Activated naive CD8-positive, alpha-beta T cell treated with anti-CD3 and anti-CD28 coated beads, Interleukin-2, amount 10 ng/mL, durations not matched to agents 7 days and 5 days (primary cell): ENCODE measurements at regions not wholly inside any gene's neighbourhood (a gene's known extent, or its start where the extent isn't known, plus 50 kb on each side); places are given as distances from the start of the nearest gene placed in this dataset.
"Not testable (repeated sequence)": the region's sequence is repeated elsewhere in the genome, so short reads cannot be mapped to it uniquely, and the experiment has no call there.

ENCODE experiments used
- ATAC-seq: fragments of 150-1000 bp; cut with Tn5 transposase; one replicate; pipeline ENCODE4 v1.10.0; 2021; ENCODE audit warnings: low read depth, moderate library complexity
- POLR2A ChIA-PET: fragments of 350-600 bp; sonication (Branson Sonifier 250); formaldehyde crosslinking; loops from one replicate; lab custom pipeline; 2021; ENCODE audit warnings: antibody characterized with exemption; lab: Charles Lee
- DNase-seq: peaks from one replicate; pipeline ENCODE4 v3.0.0; 2021
- H3K27ac Mint-ChIP-seq: one replicate; pipeline ENCODE4 v1.8.0; 2022; ENCODE audit warnings: mild to moderate bottlenecking, mixed read lengths
- H3K27me3 Mint-ChIP-seq: one replicate; pipeline ENCODE4 v1.8.0; 2022; ENCODE audit warnings: mild to moderate bottlenecking, moderate library complexity, mixed read lengths
- H3K36me3 Mint-ChIP-seq: one replicate; pipeline ENCODE4 v1.8.0; 2021; ENCODE audit warnings: mild to moderate bottlenecking, mixed read lengths
- H3K4me1 Mint-ChIP-seq: one replicate; pipeline ENCODE4 v1.8.0; 2021; ENCODE audit warnings: mixed read lengths
- H3K4me3 Mint-ChIP-seq: one replicate; pipeline ENCODE4 v1.8.0; 2022; ENCODE audit warnings: mild to moderate bottlenecking, moderate library complexity, mixed read lengths
- H3K9me3 Mint-ChIP-seq: one replicate; pipeline ENCODE4 v1.8.0; 2021; ENCODE audit warnings: mixed read lengths

DNA sequence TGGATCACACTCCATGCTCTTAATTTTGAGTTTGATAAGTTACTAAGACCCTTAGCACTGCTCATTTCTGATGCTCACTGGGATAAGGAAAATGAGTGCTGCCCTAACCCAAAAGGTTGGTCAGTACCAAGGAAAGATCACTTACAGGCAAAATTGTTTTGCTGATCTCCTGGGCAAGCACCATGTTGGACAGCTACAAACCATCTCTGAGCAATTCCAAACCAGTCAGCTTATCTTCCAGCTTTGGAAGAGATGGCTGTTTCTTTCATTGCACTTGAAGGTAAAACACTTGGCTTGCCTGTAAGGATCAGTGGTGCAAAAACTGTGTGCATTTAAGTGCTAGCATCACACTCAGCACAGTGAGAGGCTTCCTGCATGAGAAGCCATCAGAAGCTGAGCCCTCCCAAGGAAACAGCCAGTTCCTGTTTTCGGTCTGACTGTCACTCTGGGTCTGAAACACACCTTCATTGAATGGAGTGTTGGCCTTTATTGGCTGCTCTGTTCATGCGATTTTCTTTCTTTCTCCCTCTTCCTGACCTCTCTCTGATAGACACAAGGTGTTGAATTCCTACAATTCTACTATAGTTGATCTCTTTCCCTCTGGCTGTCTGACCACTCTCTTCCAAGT lies 126.4 kb upstream of the GHITM start:
- DNase-seq (no peak), ATAC-seq (no peak)
- Mint-ChIP-seq H3K27ac (no peak overlapping the region), H3K36me3 (no peaks in the 10 kb centered on the region), H3K4me1 (peaks cover 2% of the 10 kb centered on the region), H3K9me3 (no peaks in the 10 kb centered on the region), H3K27me3 (peaks cover 10% of the 10 kb centered on the region), H3K4me3 (no peak overlapping the region)
- POLR2A ChIA-PET: no interaction called here

DNA sequence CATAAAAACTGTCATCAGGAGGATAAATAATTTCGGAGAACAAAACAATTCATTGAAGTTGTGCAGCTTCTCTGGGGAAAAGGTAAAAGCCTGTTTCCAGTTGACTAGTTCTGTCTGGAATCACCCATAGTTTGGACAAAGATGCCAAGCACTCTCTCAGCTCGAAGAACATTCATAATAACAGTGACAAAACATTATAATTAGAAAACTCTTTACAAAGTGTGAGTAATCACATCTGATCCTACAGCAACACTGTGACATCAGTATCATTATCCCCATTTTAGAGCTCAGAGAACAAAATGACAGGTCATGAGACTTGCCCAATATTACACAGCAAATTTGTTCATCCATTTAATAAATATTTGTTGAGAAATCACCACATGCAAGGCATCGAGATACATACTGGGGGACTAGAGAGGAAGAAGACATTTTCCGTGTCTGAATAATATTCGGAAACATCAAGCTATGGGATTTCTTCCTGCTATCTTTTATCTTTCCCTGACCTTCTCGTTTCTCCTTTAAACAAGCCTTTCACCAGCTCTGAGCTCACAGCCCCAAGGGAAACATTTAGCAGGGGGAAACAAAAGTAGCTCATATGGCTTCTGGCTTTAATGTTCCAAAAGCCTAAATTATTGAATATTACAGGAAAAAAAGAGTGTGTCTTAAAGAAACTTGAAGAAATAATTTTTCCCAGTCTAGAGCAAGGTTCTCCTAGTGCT lies 123.3 kb upstream of the GHITM start:
- ATAC-seq: no peak
- Mint-ChIP-seq H3K36me3 (no peaks in the 10 kb centered on the region), H3K9me3 (no peaks in the 10 kb centered on the region), H3K27me3 (peaks cover 8% of the 10 kb centered on the region), H3K27ac (no peak overlapping the region), H3K4me1 (peaks cover 2% of the 10 kb centered on the region), H3K4me3 (no peak overlapping the region)
- POLR2A ChIA-PET: no interaction called here
- DNase-seq: no peak

DNA sequence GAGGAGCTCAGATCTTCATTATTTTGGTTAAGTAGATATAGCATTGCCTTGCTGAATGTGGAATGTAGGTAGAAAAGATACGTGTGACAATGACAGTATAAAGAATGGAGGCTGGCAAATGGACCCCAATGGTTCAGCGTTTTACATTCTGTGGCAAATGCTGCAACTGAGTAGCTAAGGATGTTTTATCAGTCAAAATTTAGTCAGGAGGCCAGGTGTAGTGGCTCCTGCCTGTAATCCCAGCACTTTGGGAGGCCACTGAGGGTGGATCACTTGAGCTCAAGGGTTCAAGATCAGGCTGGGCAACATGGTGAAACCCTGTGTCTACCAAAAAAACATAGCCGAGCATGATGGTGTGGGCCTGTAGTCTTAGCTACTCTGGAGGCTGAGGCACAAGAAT lies 120.5 kb upstream of the GHITM start:
- POLR2A ChIA-PET: no interaction called here
- H3K36me3 Mint-ChIP-seq: no peaks in the 10 kb centered on the region
- H3K4me3 Mint-ChIP-seq: no peak overlapping the region
- no peak for DNase-seq
- H3K27me3 Mint-ChIP-seq: peaks cover 6% of the 10 kb centered on the region
- H3K9me3 Mint-ChIP-seq: no peaks in the 10 kb centered on the region
- H3K27ac Mint-ChIP-seq: no peak overlapping the region
- ATAC-seq: no peak
- H3K4me1 Mint-ChIP-seq: no peaks in the 10 kb centered on the region

DNA sequence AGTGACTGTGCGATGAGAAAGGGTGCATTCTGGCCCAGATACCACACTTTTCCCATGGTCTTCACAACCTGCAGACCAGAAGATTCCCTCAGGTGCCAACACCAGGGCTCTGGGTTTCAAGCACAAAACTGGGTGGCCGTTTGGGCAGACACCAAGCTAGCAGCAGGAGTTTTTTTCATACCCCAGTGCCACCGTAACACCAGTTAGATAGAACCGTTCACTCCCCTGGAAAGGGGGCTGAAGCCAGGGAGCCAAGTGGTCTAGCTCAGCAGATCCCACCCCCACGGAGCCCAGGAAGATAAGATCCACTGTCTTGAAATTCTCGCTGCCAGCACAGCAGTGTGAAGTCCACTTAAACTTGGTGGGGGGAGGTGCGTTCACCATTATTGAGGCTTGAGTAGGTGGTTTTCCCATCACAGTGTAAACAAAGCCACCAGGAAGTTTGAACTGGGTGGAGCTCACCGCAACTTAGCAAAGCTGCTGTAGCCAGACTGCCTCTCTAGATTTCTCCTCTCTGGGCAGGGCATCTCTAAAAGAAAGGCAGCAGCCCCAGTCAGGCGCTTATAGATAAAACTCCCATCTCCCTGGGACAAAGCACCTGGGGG lies 119.4 kb upstream of the GHITM start:
- H3K36me3 Mint-ChIP-seq, DNase-seq, ATAC-seq, POLR2A ChIA-PET, H3K27me3 Mint-ChIP-seq, H3K4me1 Mint-ChIP-seq, H3K4me3 Mint-ChIP-seq, H3K27ac Mint-ChIP-seq, H3K9me3 Mint-ChIP-seq: not testable (repeated sequence)

DNA sequence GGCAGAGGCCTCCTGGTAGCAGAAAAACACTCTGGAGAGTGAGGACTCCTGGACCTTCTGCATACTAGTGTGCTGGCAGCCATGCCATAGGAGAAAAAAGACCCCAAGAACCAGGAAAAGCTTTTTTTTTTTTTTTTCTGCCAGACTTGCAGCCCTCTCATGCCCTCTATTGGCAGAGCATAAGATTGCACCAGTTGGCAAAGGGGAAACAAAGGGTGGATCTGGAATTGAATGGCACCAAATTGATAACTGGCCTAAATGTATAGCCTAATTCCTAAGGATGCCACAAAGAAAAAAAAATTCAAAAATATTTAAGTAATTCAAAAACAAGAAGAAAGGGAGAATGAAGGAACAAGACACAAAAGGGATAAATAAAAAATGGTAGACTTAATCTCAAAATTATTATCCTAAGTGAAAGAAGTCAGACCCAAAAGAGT lies 112.5 kb upstream of the GHITM start:
- no peak overlapping the region for H3K27ac Mint-ChIP-seq
- H3K36me3 Mint-ChIP-seq: no peaks in the 10 kb centered on the region
- ATAC-seq: no peak
- POLR2A ChIA-PET: no interaction called here
- H3K4me3 Mint-ChIP-seq: no peak overlapping the region
- H3K27me3 Mint-ChIP-seq: no peaks in the 10 kb centered on the region
- DNase-seq: no peak
- H3K4me1 Mint-ChIP-seq: no peaks in the 10 kb centered on the region
- no peaks in the 10 kb centered on the region for H3K9me3 Mint-ChIP-seq

DNA sequence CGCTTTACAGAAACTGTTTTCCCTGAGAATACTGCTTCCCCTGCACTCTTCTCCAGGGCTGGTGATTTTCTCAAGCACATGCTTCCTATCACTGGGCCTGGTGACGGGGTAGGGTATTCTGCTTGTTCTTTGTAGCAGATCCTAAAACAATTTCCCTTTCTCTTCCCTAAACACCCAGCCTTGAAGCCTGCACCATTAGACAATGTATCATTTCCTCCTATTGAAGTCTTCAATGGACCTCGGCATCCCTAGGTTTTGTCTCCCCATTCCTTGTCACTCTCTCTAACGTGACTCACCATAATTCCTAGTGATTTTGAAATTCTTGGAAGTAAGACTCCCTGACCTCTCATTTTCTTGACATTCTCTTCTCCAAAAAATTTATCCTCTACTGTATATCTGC lies 109.5 kb upstream of the GHITM start:
- Mint-ChIP-seq H3K27me3 (no peaks in the 10 kb centered on the region), H3K9me3 (no peaks in the 10 kb centered on the region), H3K27ac (no peak overlapping the region), H3K4me1 (no peaks in the 10 kb centered on the region), H3K4me3 (no peak overlapping the region), H3K36me3 (no peaks in the 10 kb centered on the region)
- no peak for DNase-seq
- no peak for ATAC-seq
- POLR2A ChIA-PET: no interaction called here

DNA sequence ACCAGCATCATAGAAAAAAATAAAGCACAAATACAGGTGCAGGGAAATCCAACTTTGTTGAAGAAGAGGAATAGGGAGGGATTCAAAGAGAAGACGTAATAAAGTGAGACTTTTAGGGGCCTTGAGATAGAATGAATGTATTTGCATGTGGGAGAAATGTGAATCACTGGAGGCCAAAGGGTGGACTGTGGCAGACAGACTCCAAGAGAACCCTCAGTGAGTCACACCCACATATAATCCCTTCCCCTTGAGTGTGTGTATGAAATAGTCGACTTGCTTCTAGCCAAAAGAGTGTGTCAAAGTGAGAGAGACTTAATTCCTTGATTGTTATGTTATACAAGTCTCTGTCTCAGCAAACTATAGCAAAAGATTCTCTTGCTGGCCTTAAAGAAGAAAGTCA lies 101.3 kb upstream of the GHITM start:
- H3K4me1 Mint-ChIP-seq: no peaks in the 10 kb centered on the region
- no peak overlapping the region for H3K27ac Mint-ChIP-seq
- no peak for ATAC-seq
- H3K27me3 Mint-ChIP-seq: peaks cover 8% of the 10 kb centered on the region
- H3K36me3 Mint-ChIP-seq: no peaks in the 10 kb centered on the region
- H3K9me3 Mint-ChIP-seq: no peaks in the 10 kb centered on the region
- DNase-seq: no peak
- POLR2A ChIA-PET: no interaction called here
- no peak overlapping the region for H3K4me3 Mint-ChIP-seq

DNA sequence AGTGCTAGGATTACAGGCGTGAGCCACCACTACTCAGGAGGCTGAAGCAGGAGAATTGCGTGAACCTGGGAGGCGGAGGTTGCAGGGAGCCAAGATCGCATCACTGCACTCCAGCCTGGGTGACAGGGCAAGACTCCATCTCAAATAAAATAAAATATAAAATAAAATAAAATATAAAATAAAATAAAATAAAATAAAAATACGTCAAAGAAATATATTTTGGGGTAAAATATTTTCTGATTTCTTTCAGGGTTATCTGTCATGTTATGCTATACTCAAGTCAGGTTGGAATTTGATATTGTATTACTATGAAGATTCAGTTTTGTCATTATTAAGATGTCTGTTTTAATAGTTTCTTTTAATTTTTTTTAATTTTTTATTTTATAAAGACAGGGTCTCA lies 99.4 kb upstream of the GHITM start:
- POLR2A ChIA-PET: no interaction called here
- peaks cover 8% of the 10 kb centered on the region for H3K27me3 Mint-ChIP-seq
- no peak overlapping the region for H3K4me3 Mint-ChIP-seq
- H3K4me1 Mint-ChIP-seq: no peaks in the 10 kb centered on the region
- no peaks in the 10 kb centered on the region for H3K36me3 Mint-ChIP-seq
- no peak overlapping the region for H3K27ac Mint-ChIP-seq
- DNase-seq: no peak
- no peak for ATAC-seq
- no peaks in the 10 kb centered on the region for H3K9me3 Mint-ChIP-seq

DNA sequence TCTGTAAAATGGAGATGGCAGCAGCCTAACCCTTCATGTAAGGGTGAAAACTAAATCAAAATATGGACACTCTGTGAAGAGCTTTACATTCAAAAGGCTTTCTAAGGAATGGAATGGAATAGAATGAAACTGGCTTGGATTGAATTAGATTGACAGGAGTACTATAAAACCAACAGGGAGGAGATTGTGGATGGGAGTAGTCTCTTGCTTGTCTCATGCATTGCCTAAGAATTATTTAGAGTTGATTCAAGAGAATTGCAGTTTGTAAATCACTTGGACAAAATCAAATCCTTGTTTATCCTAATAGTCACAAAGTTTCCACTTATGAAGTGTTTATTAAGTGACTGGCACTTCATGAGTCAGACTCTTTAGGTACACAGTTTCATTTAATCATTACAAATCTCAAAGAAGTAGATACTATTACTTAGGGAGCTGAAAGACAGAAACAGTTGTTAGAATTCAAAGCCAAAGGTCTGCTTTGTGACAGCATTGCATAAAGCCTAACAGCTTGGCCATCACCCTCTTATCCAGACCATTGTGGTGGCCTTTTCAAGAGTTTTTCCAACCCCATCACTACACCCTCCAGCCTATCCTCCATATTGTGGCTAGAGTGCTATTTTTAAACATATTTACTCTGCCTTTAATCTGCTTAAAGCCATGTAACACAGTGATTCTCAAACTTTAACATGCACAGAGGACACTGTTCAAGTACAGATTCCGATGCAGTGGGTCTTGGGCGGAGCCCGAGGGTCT lies 91.9 kb upstream of the GHITM start:
- POLR2A ChIA-PET: no interaction called here
- Mint-ChIP-seq H3K9me3 (no peaks in the 10 kb centered on the region), H3K27ac (no peak overlapping the region), H3K36me3 (no peaks in the 10 kb centered on the region), H3K27me3 (peaks cover 8% of the 10 kb centered on the region), H3K4me3 (no peak overlapping the region), H3K4me1 (no peaks in the 10 kb centered on the region)
- DNase-seq (no peak), ATAC-seq (no peak)

DNA sequence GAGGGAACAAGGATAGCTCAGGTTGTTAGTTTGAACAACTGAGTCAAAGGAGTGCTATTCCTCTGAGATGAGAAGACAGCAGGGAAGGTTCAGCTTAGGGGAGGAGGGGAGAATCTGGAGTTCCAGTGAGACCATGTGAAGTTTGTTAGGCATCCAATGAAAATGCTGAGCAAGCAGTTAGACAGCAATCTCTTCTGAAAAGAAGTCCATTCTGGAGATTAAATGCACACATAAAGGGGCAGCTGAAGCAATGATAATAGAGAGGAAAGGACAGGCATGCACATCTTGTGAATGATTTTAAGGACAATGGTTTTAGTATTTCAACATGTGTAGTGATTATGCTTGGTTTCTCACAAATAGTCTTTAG lies 89.7 kb upstream of the GHITM start:
- Mint-ChIP-seq H3K4me1 (no peaks in the 10 kb centered on the region), H3K27me3 (peaks cover 8% of the 10 kb centered on the region), H3K4me3 (no peak overlapping the region), H3K9me3 (no peaks in the 10 kb centered on the region), H3K36me3 (no peaks in the 10 kb centered on the region), H3K27ac (no peak overlapping the region)
- ATAC-seq (no peak), DNase-seq (no peak)
- POLR2A ChIA-PET: no interaction called here

DNA sequence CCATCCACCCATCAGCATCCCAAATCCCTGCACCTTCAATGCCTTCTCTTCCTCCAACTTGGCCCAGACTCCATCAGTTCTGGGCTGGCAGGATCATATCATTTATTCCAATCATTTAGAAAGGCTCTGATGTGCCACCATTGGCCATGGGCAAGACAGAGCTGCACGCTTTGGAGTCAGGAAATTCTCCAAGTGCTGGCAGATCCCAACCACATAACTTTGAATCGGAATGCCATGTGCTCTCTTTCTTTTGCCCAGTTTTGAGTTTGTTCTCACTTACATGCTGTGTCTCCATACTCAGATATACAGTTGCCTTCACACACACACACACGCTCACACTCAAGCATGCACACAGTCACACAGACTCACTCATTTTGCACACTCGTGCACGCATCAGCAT lies 85.7 kb upstream of the GHITM start:
- POLR2A ChIA-PET: no interaction called here
- Mint-ChIP-seq H3K36me3 (no peaks in the 10 kb centered on the region), H3K4me3 (no peak overlapping the region), H3K4me1 (no peaks in the 10 kb centered on the region), H3K27me3 (peaks cover 6% of the 10 kb centered on the region), H3K27ac (no peak overlapping the region), H3K9me3 (no peaks in the 10 kb centered on the region)
- ATAC-seq (no peak), DNase-seq (no peak)

DNA sequence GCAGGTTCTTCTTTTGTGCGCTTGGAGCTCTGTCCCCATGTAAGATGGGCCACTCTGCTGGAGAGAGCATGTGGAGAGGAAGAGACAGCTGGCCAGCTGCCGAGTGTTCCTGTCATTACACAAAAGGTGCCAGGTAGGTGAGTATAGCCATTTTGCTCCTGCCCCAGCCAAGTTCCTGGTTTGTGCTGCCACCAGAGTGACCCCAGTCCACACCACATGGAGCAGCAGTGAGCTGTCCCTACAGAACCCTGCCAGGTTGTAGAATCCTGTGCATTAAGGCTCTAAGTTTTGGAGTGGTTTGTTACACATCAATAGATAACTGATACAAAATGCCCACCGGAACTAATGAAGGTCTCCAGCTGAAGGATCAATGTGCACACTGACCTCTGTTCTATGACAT lies 84.6 kb upstream of the GHITM start:
- H3K36me3 Mint-ChIP-seq: no peaks in the 10 kb centered on the region
- no peaks in the 10 kb centered on the region for H3K9me3 Mint-ChIP-seq
- ATAC-seq: no peak
- no peak overlapping the region for H3K27ac Mint-ChIP-seq
- no peaks in the 10 kb centered on the region for H3K4me1 Mint-ChIP-seq
- no peak for DNase-seq
- no peak overlapping the region for H3K4me3 Mint-ChIP-seq
- H3K27me3 Mint-ChIP-seq: peaks cover 6% of the 10 kb centered on the region
- POLR2A ChIA-PET: no interaction called here

DNA sequence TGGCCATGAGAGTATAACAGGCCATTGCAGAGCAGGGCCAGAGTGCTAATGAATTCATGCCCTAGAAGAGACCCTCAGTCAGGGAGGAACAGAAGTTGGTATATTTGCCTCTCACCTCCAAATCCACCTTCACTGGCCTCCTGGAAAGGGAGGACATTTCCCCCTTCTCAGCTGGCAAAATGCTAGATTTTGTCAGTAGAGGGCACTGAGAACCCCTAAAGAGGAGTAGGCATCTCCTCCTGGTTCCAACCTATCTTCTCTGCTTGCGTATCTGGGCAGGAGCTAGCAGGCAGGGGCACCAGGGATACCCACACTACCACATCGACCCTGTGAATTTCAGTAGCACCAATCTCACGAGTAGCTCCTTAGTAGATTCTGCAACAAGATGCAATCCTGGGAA lies 79.8 kb upstream of the GHITM start:
- ATAC-seq: no peak
- Mint-ChIP-seq H3K36me3 (no peaks in the 10 kb centered on the region), H3K9me3 (no peaks in the 10 kb centered on the region), H3K27me3 (peaks cover under 1% of the 10 kb centered on the region), H3K4me1 (no peaks in the 10 kb centered on the region), H3K4me3 (no peak overlapping the region), H3K27ac (no peak overlapping the region)
- DNase-seq: no peak
- POLR2A ChIA-PET: no interaction called here

DNA sequence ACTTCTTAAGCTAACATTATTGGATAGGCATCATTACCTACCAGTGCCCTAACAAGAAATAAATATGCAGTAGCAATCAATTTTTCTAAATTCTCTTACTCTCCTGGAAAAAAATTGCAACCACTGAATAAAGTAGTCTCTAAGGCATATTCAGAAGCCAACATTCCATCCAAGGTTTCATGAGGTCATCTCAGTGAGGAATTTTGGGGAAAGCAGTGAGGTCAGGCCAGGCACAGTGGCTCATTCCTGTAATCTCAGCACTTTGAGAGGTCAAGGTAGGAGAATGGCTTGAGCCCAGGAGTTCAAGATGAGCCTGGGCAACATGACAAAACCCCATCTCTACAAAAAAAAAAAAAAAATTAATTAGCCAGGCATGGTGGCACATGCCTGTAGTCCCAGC lies 75.9 kb upstream of the GHITM start:
- no peak for DNase-seq
- H3K27ac Mint-ChIP-seq: no peak overlapping the region
- no peak overlapping the region for H3K4me3 Mint-ChIP-seq
- POLR2A ChIA-PET: no interaction called here
- H3K36me3 Mint-ChIP-seq: no peaks in the 10 kb centered on the region
- H3K4me1 Mint-ChIP-seq: no peaks in the 10 kb centered on the region
- peaks cover 3% of the 10 kb centered on the region for H3K27me3 Mint-ChIP-seq
- H3K9me3 Mint-ChIP-seq: no peaks in the 10 kb centered on the region
- ATAC-seq: no peak
